HepG2 (cell line): ENCODE measurements at regions not wholly inside any gene's neighbourhood (a gene's known extent, or its start where the extent isn't known, plus 50 kb on each side); places are given as distances from the start of the nearest gene placed in this dataset.

Experiments used
- ARHGAP35 ChIP-seq: sonication (generic); formaldehyde crosslinking; IDR thresholded peaks from 2 replicates; pipeline ENCODE4 v1.9.0; 2022; ENCODE audit warnings: mild to moderate bottlenecking, inconsistent platforms, moderate library complexity, missing genetic modification reagents, borderline replicate concordance
- ARNTL ChIP-seq: sonication (generic); formaldehyde crosslinking; IDR thresholded peaks from 2 replicates; pipeline ENCODE4 v1.4.0; 2020; ENCODE audit warnings: mild to moderate bottlenecking, missing genetic modification reagents
- ATF7 ChIP-seq, 2 experiments: fragments of 450-650 bp in 1 of 2; sonication (generic) in 1 of 2; formaldehyde crosslinking in 1 of 2; IDR thresholded peaks; 2 replicates each; pipeline versions ENCODE4 v1.4.0 to v1.6.1; 2016 to 2020; ENCODE audit warnings: antibody characterized with exemption in 1 of 2, mild to moderate bottlenecking in 1 of 2, missing genetic modification reagents in 1 of 2
- ATF7-NPFF ChIP-seq: sonication (generic); formaldehyde crosslinking; IDR thresholded peaks from 2 replicates; pipeline ENCODE4 v1.8.1; 2023; ENCODE audit warnings: mild to moderate bottlenecking, low read depth, missing genetic modification reagents, moderate library complexity
- CBX2 ChIP-seq, 2 experiments: fragments of 200-600 bp in 1 of 2; sonication (generic); formaldehyde crosslinking in 1 of 2; IDR thresholded peaks; 2 replicates each; pipeline versions ENCODE4 v1.7.0 to v1.8.1; 2018 to 2022; ENCODE audit warnings: low read depth in 2 of 2, low read length in 1 of 2, mild to moderate bottlenecking in 1 of 2, missing genetic modification reagents in 1 of 2
- CEBPG ChIP-seq: IDR thresholded peaks from 2 replicates; pipeline ENCODE4 v1.6.1; 2016
- CENPX ChIP-seq: sonication (generic); formaldehyde crosslinking; IDR thresholded peaks from 2 replicates; pipeline ENCODE4 v1.9.0; 2021; ENCODE audit warnings: mild to moderate bottlenecking, missing genetic modification reagents, moderate library complexity
- FIP1L1 ChIP-seq: fragments of 200-400 bp; formaldehyde crosslinking; IDR thresholded peaks from 2 replicates; pipeline ENCODE4 v1.6.1; 2018; ENCODE audit warnings: low read depth, mild to moderate bottlenecking, low read length, moderate library complexity, borderline replicate concordance; ENCODE audit not compliant: insufficient read depth
- GTF2F1 ChIP-seq: fragments of 150-350 bp; IDR thresholded peaks from 2 replicates; pipeline ENCODE4 v1.6.1; 2014; ENCODE audit warnings: low read length
- HMG20A ChIP-seq: IDR thresholded peaks from 2 replicates; pipeline ENCODE4 v1.6.1; 2016; ENCODE audit warnings: borderline replicate concordance
- IRX3 ChIP-seq: sonication (generic); formaldehyde crosslinking; IDR thresholded peaks from 2 replicates; pipeline ENCODE4 v1.8.1; 2023; ENCODE audit warnings: mild to moderate bottlenecking, low read depth, missing genetic modification reagents, borderline replicate concordance
- KLF11 ChIP-seq: IDR thresholded peaks from 2 replicates; pipeline ENCODE4 v1.6.1; 2016; ENCODE audit warnings: missing compliant biosample characterization
- PHB2 ChIP-seq: fragments of 450-650 bp; IDR thresholded peaks from 2 replicates; pipeline ENCODE4 v1.6.1; 2018; ENCODE audit not compliant: partially characterized antibody
- RORA ChIP-seq: sonication (generic); formaldehyde crosslinking; IDR thresholded peaks from 2 replicates; pipeline ENCODE4 v1.5.0; 2020; ENCODE audit warnings: mild to moderate bottlenecking, missing genetic modification reagents, moderate library complexity
- TBX3 ChIP-seq: fragments of 450-650 bp; IDR thresholded peaks from 2 replicates; pipeline ENCODE4 v1.6.1; 2017; ENCODE audit warnings: antibody characterized with exemption, mild to moderate bottlenecking, inconsistent platforms, borderline replicate concordance
- TCF12 ChIP-seq, 2 experiments: fragments of 450-650 bp in 1 of 2; sonication (generic) in 1 of 2; formaldehyde crosslinking in 1 of 2; IDR thresholded peaks; 2 replicates each; pipeline versions ENCODE4 v1.6.1 to v1.8.0; 2017 to 2022; ENCODE audit warnings: antibody characterized with exemption in 1 of 2, mild to moderate bottlenecking in 1 of 2, missing genetic modification reagents in 1 of 2, moderate library complexity in 1 of 2
- ZFYVE20 ChIP-seq: sonication (generic); formaldehyde crosslinking; IDR thresholded peaks from 2 replicates; pipeline ENCODE4 v1.8.0; 2023; ENCODE audit warnings: low read depth, mild to moderate bottlenecking, moderate library complexity, missing genetic modification reagents, borderline replicate concordance
- ZNF282 ChIP-seq: fragments of 450-650 bp; IDR thresholded peaks from 2 replicates; pipeline ENCODE4 v1.6.1; 2018; ENCODE audit not compliant: partially characterized antibody
- ZNF343 ChIP-seq: sonication (generic); formaldehyde crosslinking; IDR thresholded peaks from 2 replicates; pipeline ENCODE4 v1.4.0; 2020; ENCODE audit warnings: mild to moderate bottlenecking, missing genetic modification reagents
- ZNF350 ChIP-seq: sonication (generic); formaldehyde crosslinking; IDR thresholded peaks from 2 replicates; pipeline ENCODE4 v1.4.0; 2020; ENCODE audit warnings: mild to moderate bottlenecking, low read depth, missing genetic modification reagents, borderline replicate concordance
- ZNF670 ChIP-seq: sonication (generic); formaldehyde crosslinking; IDR thresholded peaks from 2 replicates; pipeline ENCODE4 v1.8.0; 2022; ENCODE audit warnings: mild to moderate bottlenecking, missing genetic modification reagents, borderline replicate concordance
- TF ChIP-seq, protein P1 (sequence below): IDR thresholded peaks from 2 replicates; pipeline ENCODE4 v1.6.1; 2016
- TF ChIP-seq, protein P2 (sequence below): sonication (generic); formaldehyde crosslinking; IDR thresholded peaks from 2 replicates; pipeline ENCODE4 v1.5.0; 2020; ENCODE audit warnings: missing genetic modification reagents
- TF ChIP-seq, protein P3 (sequence below), 2 experiments: sonication (generic) in 1 of 2; formaldehyde crosslinking in 1 of 2; IDR thresholded peaks; 2 replicates each; pipeline versions ENCODE4 v1.4.0 to v1.6.1; 2016 to 2020; ENCODE audit warnings: borderline replicate concordance in 1 of 2, low read depth in 1 of 2, mild to moderate bottlenecking in 1 of 2, missing genetic modification reagents in 1 of 2

DNA sequence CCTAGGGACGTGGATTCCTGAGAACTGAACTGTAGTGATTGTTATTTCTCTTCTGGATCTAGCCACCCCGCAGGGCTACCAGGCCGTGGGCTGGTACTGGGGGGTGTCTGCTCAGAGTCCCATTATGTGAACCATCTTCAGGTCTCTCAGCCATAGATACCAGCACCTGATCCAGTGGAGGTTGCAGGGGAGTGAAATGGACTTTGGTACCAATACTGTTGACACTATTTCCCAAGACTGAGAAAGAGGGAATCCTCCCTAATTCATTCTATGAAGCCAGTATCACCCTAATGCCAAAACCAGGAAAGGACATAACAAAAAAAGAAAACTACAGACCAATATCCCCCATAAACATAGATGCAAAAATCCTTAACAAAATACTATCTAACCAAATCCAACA, 237.0 kb upstream of the AGTR1 start (continued):
- TF ChIP-seq ZNF282, result no peak
- TF ChIP-seq RORA (CRISPR knock-in tag), result no peak
- no peak for TF ChIP-seq IRX3 (CRISPR knock-in tag)
- TF ChIP-seq ZNF670 (CRISPR knock-in tag), result no peak
- no peak for TF ChIP-seq ARHGAP35 (CRISPR knock-in tag)
- TF ChIP-seq CEBPG, result peak; percentile 32; the same call in 1 of the 2 replicates
- TF ChIP-seq ZFYVE20, result no peak
- TF ChIP-seq ZNF343, result no peak
- no peak for TF ChIP-seq ARNTL
- peak; percentile 47; the same call in 1 of the 2 replicates for TF ChIP-seq HMG20A (CRISPR knock-in tag)
- TF ChIP-seq, protein P1, sequence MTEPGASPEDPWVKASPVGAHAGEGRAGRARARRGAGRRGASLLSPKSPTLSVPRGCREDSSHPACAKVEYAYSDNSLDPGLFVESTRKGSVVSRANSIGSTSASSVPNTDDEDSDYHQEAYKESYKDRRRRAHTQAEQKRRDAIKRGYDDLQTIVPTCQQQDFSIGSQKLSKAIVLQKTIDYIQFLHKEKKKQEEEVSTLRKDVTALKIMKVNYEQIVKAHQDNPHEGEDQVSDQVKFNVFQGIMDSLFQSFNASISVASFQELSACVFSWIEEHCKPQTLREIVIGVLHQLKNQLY, result no peak
- no peak for TF ChIP-seq FIP1L1
- TF ChIP-seq PHB2, result no peak
- TF ChIP-seq ATF7-NPFF (CRISPR knock-in tag), result no peak
- TF ChIP-seq, protein P2, sequence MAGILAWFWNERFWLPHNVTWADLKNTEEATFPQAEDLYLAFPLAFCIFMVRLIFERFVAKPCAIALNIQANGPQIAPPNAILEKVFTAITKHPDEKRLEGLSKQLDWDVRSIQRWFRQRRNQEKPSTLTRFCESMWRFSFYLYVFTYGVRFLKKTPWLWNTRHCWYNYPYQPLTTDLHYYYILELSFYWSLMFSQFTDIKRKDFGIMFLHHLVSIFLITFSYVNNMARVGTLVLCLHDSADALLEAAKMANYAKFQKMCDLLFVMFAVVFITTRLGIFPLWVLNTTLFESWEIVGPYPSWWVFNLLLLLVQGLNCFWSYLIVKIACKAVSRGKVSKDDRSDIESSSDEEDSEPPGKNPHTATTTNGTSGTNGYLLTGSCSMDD (CRISPR knock-in tag), result no peak
- TF ChIP-seq, protein P3, sequence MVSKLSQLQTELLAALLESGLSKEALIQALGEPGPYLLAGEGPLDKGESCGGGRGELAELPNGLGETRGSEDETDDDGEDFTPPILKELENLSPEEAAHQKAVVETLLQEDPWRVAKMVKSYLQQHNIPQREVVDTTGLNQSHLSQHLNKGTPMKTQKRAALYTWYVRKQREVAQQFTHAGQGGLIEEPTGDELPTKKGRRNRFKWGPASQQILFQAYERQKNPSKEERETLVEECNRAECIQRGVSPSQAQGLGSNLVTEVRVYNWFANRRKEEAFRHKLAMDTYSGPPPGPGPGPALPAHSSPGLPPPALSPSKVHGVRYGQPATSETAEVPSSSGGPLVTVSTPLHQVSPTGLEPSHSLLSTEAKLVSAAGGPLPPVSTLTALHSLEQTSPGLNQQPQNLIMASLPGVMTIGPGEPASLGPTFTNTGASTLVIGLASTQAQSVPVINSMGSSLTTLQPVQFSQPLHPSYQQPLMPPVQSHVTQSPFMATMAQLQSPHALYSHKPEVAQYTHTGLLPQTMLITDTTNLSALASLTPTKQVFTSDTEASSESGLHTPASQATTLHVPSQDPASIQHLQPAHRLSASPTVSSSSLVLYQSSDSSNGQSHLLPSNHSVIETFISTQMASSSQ (IDR thresholded peaks at IDR 0.05; ENCODE audit: low read depth), result no peak
- TF ChIP-seq, protein P3 (CRISPR knock-in tag; IDR thresholded peaks at IDR 0.05; ENCODE audit: borderline replicate concordance), result no peak
- no peak for TF ChIP-seq TBX3
- no peak for TF ChIP-seq ZNF350
- TF ChIP-seq CBX2 (IDR thresholded peaks at IDR 0.05; ENCODE audit: low read depth, low read length), result no peak
- no peak for TF ChIP-seq CBX2 (CRISPR knock-in tag; IDR thresholded peaks at IDR 0.05; ENCODE audit: low read depth)
- TF ChIP-seq CENPX (CRISPR knock-in tag), result no peak
- TF ChIP-seq TCF12 (IDR thresholded peaks at IDR 0.05), result no peak
- no peak for TF ChIP-seq TCF12 (CRISPR knock-in tag; IDR thresholded peaks at IDR 0.05)
- TF ChIP-seq GTF2F1, result no peak
- TF ChIP-seq ATF7 (IDR thresholded peaks at IDR 0.05), result no peak
- no peak for TF ChIP-seq ATF7 (CRISPR knock-in tag; IDR thresholded peaks at IDR 0.05)
- no peak for TF ChIP-seq KLF11 (CRISPR knock-in tag)
